ENCODE measurements at regions not wholly inside any gene's neighbourhood (a gene's known extent, or its start where the extent isn't known, plus 50 kb on each side); places are given as distances from the start of the nearest gene placed in this dataset.

DNA sequence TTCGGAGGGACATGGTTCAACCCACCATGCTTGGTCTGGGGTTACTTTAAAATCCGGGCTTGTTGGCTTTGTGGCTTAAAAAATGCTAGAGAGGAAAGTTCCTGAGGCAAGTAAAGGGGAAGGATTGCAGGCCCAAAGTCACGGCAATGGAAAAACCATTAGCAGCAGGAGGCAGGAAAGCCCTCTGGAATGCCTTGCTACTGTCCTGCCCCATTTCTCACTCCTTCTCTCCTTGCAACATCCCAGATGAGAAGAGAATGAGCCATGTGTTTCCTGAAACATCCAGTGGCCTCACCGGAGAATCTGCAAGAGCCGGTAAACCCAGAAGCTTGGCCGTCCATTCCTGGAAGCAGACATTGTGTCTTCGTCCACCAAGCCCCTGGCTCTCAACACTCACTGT, 97.4 kb upstream of the LCLAT1 start:
- H3K9me3 ChIP-seq (ENCODE audit: low read length): no peaks in the 10 kb centered on the region
- no peak overlapping the region for H3K9ac ChIP-seq (ENCODE audit: low read length)
- H3K4me1 ChIP-seq (ENCODE audit: low read length): no peaks in the 10 kb centered on the region
- no peaks in the 10 kb centered on the region for H3K79me2 ChIP-seq (ENCODE audit: low read length)
- no peak overlapping the region for H3K4me3 ChIP-seq (ENCODE audit: low read length)
- H3K27ac ChIP-seq (ENCODE audit: low read length): no peak overlapping the region
- H3K36me3 ChIP-seq (ENCODE audit: insufficient read depth, low read length): no peaks in the 10 kb centered on the region
- no peak overlapping the region for H2AFZ ChIP-seq (ENCODE audit: low read length)
- no peak overlapping the region for H3K4me2 ChIP-seq (ENCODE audit: low read depth, low read length, poor library complexity, severe bottlenecking)
- H4K20me1 ChIP-seq (ENCODE audit: insufficient read depth, low read depth, low read length): no peaks in the 10 kb centered on the region
- H3K27me3 ChIP-seq (ENCODE audit: low read length): no peaks in the 10 kb centered on the region
- no peaks in the 10 kb centered on the region for H3K9me2 ChIP-seq (replicated peaks; ENCODE audit: insufficient read depth, low read length)
- DNase-seq: no peak

DNA sequence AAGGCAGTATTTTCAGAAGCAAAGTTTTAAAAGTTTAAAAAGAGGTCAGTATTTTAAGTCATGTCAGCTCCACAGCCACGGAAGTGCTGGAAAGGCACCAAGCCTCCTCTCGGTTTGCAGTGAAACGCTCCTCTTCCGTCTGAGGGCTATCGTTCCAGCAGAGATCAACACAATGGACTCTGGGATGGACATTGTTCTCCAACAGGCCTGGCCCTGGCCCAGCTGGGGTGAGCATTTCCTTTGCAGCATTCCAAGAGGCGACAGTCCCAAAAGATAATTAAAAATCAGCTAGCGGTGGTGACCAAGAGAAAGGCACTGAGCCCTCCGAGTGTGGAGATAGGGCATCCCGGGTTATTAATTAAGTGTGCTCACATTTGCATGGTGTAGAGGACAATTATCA, 95.9 kb upstream of the LCLAT1 start:
- Histone ChIP-seq H3K9me3 (ENCODE audit: low read length) (no peaks in the 10 kb centered on the region), H2AFZ (ENCODE audit: low read length) (no peak overlapping the region), H3K9me2 (replicated peaks; ENCODE audit: insufficient read depth, low read length) (no peaks in the 10 kb centered on the region), H3K27ac (ENCODE audit: low read length) (no peak overlapping the region), H3K4me2 (ENCODE audit: low read depth, low read length, poor library complexity, severe bottlenecking) (no peak overlapping the region), H3K4me3 (ENCODE audit: low read length) (no peak overlapping the region), H4K20me1 (ENCODE audit: insufficient read depth, low read depth, low read length) (no peaks in the 10 kb centered on the region), H3K9ac (ENCODE audit: low read length) (no peak overlapping the region), H3K36me3 (ENCODE audit: insufficient read depth, low read length) (no peaks in the 10 kb centered on the region), H3K4me1 (ENCODE audit: low read length) (no peaks in the 10 kb centered on the region), H3K79me2 (ENCODE audit: low read length) (no peaks in the 10 kb centered on the region), H3K27me3 (ENCODE audit: low read length) (no peaks in the 10 kb centered on the region)
- DNase-seq: no peak

DNA sequence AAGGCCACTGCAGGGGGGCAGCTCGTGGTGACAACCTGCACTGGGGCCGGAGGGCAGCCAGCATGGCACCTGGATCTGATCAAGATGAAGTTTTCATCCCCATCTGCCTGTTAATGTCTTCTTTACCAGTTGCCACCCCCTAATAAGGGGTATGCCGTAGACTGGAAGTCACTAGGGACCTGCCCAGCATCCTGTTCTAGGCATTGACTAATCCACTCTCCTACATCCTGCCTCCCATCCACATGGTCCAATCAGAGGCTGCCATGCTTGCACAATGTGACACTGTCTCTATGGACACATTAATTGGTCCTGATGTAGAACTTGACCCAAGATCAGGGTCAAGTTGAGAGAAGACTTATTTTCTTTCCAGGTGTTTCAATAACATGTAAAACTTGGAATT, 95.1 kb upstream of the LCLAT1 start:
- no peak overlapping the region for H2AFZ ChIP-seq (ENCODE audit: low read length)
- no peak overlapping the region for H3K4me2 ChIP-seq (ENCODE audit: low read depth, low read length, poor library complexity, severe bottlenecking)
- H4K20me1 ChIP-seq (ENCODE audit: insufficient read depth, low read depth, low read length): no peaks in the 10 kb centered on the region
- no peak overlapping the region for H3K27ac ChIP-seq (ENCODE audit: low read length)
- no peaks in the 10 kb centered on the region for H3K9me3 ChIP-seq (ENCODE audit: low read length)
- no peaks in the 10 kb centered on the region for H3K79me2 ChIP-seq (ENCODE audit: low read length)
- H3K36me3 ChIP-seq (ENCODE audit: insufficient read depth, low read length): no peaks in the 10 kb centered on the region
- no peaks in the 10 kb centered on the region for H3K27me3 ChIP-seq (ENCODE audit: low read length)
- H3K4me1 ChIP-seq (ENCODE audit: low read length): no peaks in the 10 kb centered on the region
- H3K9me2 ChIP-seq (replicated peaks; ENCODE audit: insufficient read depth, low read length): no peaks in the 10 kb centered on the region
- H3K9ac ChIP-seq (ENCODE audit: low read length): no peak overlapping the region
- no peak for DNase-seq
- H3K4me3 ChIP-seq (ENCODE audit: low read length): no peak overlapping the region

DNA sequence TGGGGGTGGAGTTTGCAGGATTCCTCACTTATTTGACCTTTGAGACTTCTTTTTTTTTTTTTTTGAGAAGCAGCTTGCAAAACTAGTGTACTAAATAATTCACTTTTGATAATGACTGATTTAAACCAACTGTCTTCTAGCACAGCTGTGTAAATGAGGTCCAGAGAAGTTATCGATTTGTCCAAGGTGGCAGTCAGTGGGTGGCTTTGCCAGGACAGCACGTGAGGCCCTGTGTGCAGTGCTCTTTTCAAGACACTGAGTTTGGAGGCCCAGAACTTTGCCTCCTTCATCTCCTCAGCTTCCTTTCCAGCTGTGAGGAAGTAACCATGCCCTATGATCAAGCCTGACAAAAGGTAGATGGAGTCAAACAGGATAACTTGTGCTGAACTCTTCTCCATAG, 92.9 kb upstream of the LCLAT1 start:
- H3K4me3 ChIP-seq (ENCODE audit: low read length): no peak overlapping the region
- H4K20me1 ChIP-seq (ENCODE audit: insufficient read depth, low read depth, low read length): no peaks in the 10 kb centered on the region
- H3K27me3 ChIP-seq (ENCODE audit: low read length): no peaks in the 10 kb centered on the region
- no peak overlapping the region for H3K4me2 ChIP-seq (ENCODE audit: low read depth, low read length, poor library complexity, severe bottlenecking)
- H3K79me2 ChIP-seq (ENCODE audit: low read length): no peaks in the 10 kb centered on the region
- no peaks in the 10 kb centered on the region for H3K4me1 ChIP-seq (ENCODE audit: low read length)
- no peaks in the 10 kb centered on the region for H3K9me2 ChIP-seq (replicated peaks; ENCODE audit: insufficient read depth, low read length)
- DNase-seq: no peak
- H3K9ac ChIP-seq (ENCODE audit: low read length): no peak overlapping the region
- no peak overlapping the region for H3K27ac ChIP-seq (ENCODE audit: low read length)
- no peak overlapping the region for H2AFZ ChIP-seq (ENCODE audit: low read length)
- H3K9me3 ChIP-seq (ENCODE audit: low read length): no peaks in the 10 kb centered on the region
- H3K36me3 ChIP-seq (ENCODE audit: insufficient read depth, low read length): no peaks in the 10 kb centered on the region

DNA sequence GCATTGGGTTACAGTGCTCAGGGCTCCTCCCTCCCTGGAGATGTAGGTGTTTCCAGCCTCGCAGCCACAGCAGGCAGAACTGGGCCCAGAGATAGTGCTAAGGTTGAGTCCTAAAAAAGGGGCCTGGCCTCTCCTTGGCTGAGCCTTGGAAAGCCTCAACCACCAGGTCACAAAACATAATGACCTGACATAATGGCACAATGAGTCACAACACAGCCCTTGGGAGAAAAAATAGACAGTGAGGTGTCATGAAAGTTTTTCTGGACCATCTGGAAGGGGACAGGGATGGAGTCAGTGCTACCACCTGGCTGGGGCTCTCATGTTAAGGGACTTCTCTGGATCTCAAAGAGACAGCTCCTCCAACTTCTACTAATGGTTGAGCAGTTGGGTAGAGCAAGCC, 92.4 kb upstream of the LCLAT1 start:
- Histone ChIP-seq H4K20me1 (ENCODE audit: insufficient read depth, low read depth, low read length) (no peaks in the 10 kb centered on the region), H3K27ac (ENCODE audit: low read length) (no peak overlapping the region), H3K79me2 (ENCODE audit: low read length) (no peaks in the 10 kb centered on the region), H3K36me3 (ENCODE audit: insufficient read depth, low read length) (no peaks in the 10 kb centered on the region), H3K27me3 (ENCODE audit: low read length) (no peaks in the 10 kb centered on the region), H3K9me3 (ENCODE audit: low read length) (no peaks in the 10 kb centered on the region), H3K4me2 (ENCODE audit: low read depth, low read length, poor library complexity, severe bottlenecking) (no peak overlapping the region), H3K9ac (ENCODE audit: low read length) (no peak overlapping the region), H3K4me1 (ENCODE audit: low read length) (no peaks in the 10 kb centered on the region), H2AFZ (ENCODE audit: low read length) (no peak overlapping the region), H3K4me3 (ENCODE audit: low read length) (no peak overlapping the region), H3K9me2 (replicated peaks; ENCODE audit: insufficient read depth, low read length) (no peaks in the 10 kb centered on the region)
- DNase-seq: no peak

DNA sequence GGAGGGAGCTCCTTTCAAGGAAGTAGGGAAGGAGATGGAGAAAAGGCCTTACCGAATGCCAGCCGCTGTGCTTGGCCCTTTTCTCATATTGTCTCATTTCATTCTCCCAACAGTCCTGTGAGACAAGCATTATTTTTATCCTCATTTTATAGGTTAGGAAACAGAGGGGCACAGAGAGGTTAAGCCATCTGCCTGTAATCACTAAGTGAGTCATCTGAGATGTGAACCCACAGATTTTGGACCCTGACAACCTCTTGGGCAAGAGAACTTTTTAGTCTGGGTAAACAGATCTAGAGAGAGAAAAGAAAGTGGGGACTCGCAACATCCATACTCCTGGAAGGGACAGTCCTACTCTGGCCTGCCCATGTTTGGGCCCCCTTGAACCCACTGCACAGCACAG, 91.7 kb upstream of the LCLAT1 start:
- H3K79me2 ChIP-seq (ENCODE audit: low read length): no peaks in the 10 kb centered on the region
- DNase-seq: no peak
- H3K27me3 ChIP-seq (ENCODE audit: low read length): no peaks in the 10 kb centered on the region
- H2AFZ ChIP-seq (ENCODE audit: low read length): no peak overlapping the region
- H3K9me3 ChIP-seq (ENCODE audit: low read length): no peaks in the 10 kb centered on the region
- no peak overlapping the region for H3K4me3 ChIP-seq (ENCODE audit: low read length)
- no peaks in the 10 kb centered on the region for H3K9me2 ChIP-seq (replicated peaks; ENCODE audit: insufficient read depth, low read length)
- no peaks in the 10 kb centered on the region for H4K20me1 ChIP-seq (ENCODE audit: insufficient read depth, low read depth, low read length)
- no peak overlapping the region for H3K27ac ChIP-seq (ENCODE audit: low read length)
- no peak overlapping the region for H3K9ac ChIP-seq (ENCODE audit: low read length)
- no peaks in the 10 kb centered on the region for H3K4me1 ChIP-seq (ENCODE audit: low read length)
- no peaks in the 10 kb centered on the region for H3K36me3 ChIP-seq (ENCODE audit: insufficient read depth, low read length)
- no peak overlapping the region for H3K4me2 ChIP-seq (ENCODE audit: low read depth, low read length, poor library complexity, severe bottlenecking)

DNA sequence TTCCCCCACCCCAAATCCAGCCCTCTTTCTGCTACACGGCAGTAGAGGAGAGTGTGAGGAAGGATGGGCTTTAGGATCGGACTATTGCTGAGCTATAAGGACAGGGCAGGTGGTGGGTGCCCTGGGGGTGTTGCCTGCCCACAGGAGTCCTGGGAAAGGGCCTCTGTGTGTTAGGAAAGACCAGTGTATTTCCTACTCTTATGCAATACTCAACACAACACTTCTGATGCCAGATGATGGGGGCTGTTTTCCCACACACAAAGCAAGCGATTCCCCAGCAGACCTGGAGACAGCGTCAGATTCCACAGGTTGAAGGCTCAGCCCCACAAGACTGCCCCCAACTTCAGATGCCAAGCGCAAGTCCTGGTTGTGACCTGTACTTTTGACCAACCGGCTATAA, 91.0 kb upstream of the LCLAT1 start:
- Histone ChIP-seq H3K9me2 (replicated peaks; ENCODE audit: insufficient read depth, low read length) (no peaks in the 10 kb centered on the region), H3K27me3 (ENCODE audit: low read length) (no peaks in the 10 kb centered on the region), H3K9ac (ENCODE audit: low read length) (no peak overlapping the region), H2AFZ (ENCODE audit: low read length) (no peak overlapping the region), H3K4me3 (ENCODE audit: low read length) (no peak overlapping the region), H3K36me3 (ENCODE audit: insufficient read depth, low read length) (no peaks in the 10 kb centered on the region), H3K9me3 (ENCODE audit: low read length) (no peaks in the 10 kb centered on the region), H3K4me1 (ENCODE audit: low read length) (no peaks in the 10 kb centered on the region), H3K27ac (ENCODE audit: low read length) (no peak overlapping the region), H4K20me1 (ENCODE audit: insufficient read depth, low read depth, low read length) (no peaks in the 10 kb centered on the region), H3K4me2 (ENCODE audit: low read depth, low read length, poor library complexity, severe bottlenecking) (no peak overlapping the region), H3K79me2 (ENCODE audit: low read length) (no peaks in the 10 kb centered on the region)
- no peak for DNase-seq

DNA sequence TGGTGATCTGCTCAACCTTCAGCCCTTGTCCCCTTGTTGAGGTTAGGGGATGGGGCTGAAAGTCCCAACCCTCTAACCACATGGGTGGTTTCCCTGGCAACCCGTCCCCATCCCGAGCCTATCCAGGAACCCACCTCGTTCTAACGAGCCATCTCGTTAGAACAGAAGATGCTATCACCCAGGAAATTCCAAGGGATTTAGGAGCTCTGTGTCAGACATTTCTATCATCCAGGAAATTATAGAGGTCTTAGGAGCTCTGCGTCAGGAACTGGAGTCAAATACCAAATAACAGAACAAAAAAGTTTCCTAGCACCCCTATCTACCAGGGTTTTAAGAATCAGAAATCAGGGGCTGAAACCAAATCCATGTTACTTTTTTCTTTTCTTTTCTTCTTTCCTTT, 90.3 kb upstream of the LCLAT1 start:
- no peaks in the 10 kb centered on the region for H3K27me3 ChIP-seq (ENCODE audit: low read length)
- H3K4me1 ChIP-seq (ENCODE audit: low read length): no peaks in the 10 kb centered on the region
- no peaks in the 10 kb centered on the region for H4K20me1 ChIP-seq (ENCODE audit: insufficient read depth, low read depth, low read length)
- H3K9me2 ChIP-seq (replicated peaks; ENCODE audit: insufficient read depth, low read length): no peaks in the 10 kb centered on the region
- no peaks in the 10 kb centered on the region for H3K36me3 ChIP-seq (ENCODE audit: insufficient read depth, low read length)
- no peak overlapping the region for H3K4me3 ChIP-seq (ENCODE audit: low read length)
- no peak overlapping the region for H3K9ac ChIP-seq (ENCODE audit: low read length)
- H3K9me3 ChIP-seq (ENCODE audit: low read length): no peaks in the 10 kb centered on the region
- DNase-seq: no peak
- H3K4me2 ChIP-seq (ENCODE audit: low read depth, low read length, poor library complexity, severe bottlenecking): no peak overlapping the region
- H2AFZ ChIP-seq (ENCODE audit: low read length): no peak overlapping the region
- no peaks in the 10 kb centered on the region for H3K79me2 ChIP-seq (ENCODE audit: low read length)
- no peak overlapping the region for H3K27ac ChIP-seq (ENCODE audit: low read length)

DNA sequence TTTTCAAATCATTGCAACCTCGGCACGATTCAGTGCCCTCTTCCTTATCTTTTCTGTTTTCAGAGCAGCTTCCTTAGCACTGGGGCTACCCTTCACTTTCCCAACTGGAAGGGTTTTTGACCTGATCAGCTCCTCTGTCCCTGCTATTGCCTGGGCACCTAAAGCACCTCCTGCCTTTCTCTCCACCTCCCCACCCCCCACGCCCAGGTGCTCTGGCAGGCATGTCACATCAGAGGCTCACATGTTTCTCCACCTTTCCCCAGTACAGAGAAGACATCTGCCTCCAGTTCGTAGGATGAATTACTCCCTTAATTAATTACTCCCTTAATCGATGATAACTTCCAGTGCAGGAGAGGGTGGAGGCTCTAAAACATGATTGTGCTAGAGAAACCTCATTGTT, 88.7 kb upstream of the LCLAT1 start:
- H4K20me1 ChIP-seq (ENCODE audit: insufficient read depth, low read depth, low read length): no peaks in the 10 kb centered on the region
- H3K4me1 ChIP-seq (ENCODE audit: low read length): no peaks in the 10 kb centered on the region
- no peak overlapping the region for H2AFZ ChIP-seq (ENCODE audit: low read length)
- no peak overlapping the region for H3K4me3 ChIP-seq (ENCODE audit: low read length)
- no peaks in the 10 kb centered on the region for H3K9me2 ChIP-seq (replicated peaks; ENCODE audit: insufficient read depth, low read length)
- no peak overlapping the region for H3K9ac ChIP-seq (ENCODE audit: low read length)
- H3K9me3 ChIP-seq (ENCODE audit: low read length): no peaks in the 10 kb centered on the region
- no peaks in the 10 kb centered on the region for H3K79me2 ChIP-seq (ENCODE audit: low read length)
- no peak overlapping the region for H3K4me2 ChIP-seq (ENCODE audit: low read depth, low read length, poor library complexity, severe bottlenecking)
- no peaks in the 10 kb centered on the region for H3K36me3 ChIP-seq (ENCODE audit: insufficient read depth, low read length)
- H3K27me3 ChIP-seq (ENCODE audit: low read length): no peaks in the 10 kb centered on the region
- H3K27ac ChIP-seq (ENCODE audit: low read length): no peak overlapping the region
- no peak for DNase-seq
